ENCODE measurements at regions not wholly inside any gene's neighbourhood (a gene's known extent, or its start where the extent isn't known, plus 50 kb on each side); places are given as distances from the start of the nearest gene placed in this dataset.

DNA sequence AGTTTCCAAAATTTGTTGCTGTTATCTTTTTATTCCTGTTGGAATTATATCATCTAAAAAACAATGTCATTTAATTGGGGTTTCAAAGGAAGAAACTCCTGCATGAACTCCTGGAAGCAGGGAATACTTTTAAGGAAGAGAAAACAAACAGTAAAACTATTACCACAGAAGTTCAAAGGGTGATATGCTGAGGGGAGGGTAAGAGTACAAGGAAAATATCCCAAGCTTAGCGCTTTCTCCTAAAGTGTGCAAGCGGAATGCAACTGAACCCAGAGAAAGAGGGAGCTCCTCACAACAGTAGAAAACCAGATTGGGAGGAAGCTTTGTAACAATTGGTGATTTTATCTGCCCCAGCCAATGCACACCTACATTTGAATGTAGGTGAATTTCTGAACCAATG is 175.1 kb downstream of the NUFIP1 start:
- TF ChIP-seq EZH2 (IDR thresholded peaks at IDR 0.05), result no peak
- TF ChIP-seq SRF (IDR thresholded peaks at IDR 0.05; ENCODE audit: low read depth), result no peak
- no peak for TF ChIP-seq TCF7L2 (IDR thresholded peaks at IDR 0.05; ENCODE audit: borderline replicate concordance, extremely low read depth, insufficient read depth, insufficient read length)
- no peak for TF ChIP-seq ELF1 (IDR thresholded peaks at IDR 0.05; ENCODE audit: borderline replicate concordance, low read depth)
- TF ChIP-seq JUND (IDR thresholded peaks at IDR 0.05), result no peak
- TF ChIP-seq CEBPB (IDR thresholded peaks at IDR 0.05; ENCODE audit: low read depth), result no peak
- no peak for TF ChIP-seq ZFX (IDR thresholded peaks at IDR 0.05)
- no peak for TF ChIP-seq ZNF274 (IDR thresholded peaks at IDR 0.05; ENCODE audit: low read depth, low read length)
- TF ChIP-seq SP1 (IDR thresholded peaks at IDR 0.05; ENCODE audit: low read depth), result no peak
- no peak for TF ChIP-seq POLR2AphosphoS5 (IDR thresholded peaks at IDR 0.05; ENCODE audit: low read depth, low read length)
- RAD21 ChIA-PET (ENCODE audit: low non-redundant PET in 1 of 2, low total read pairs in 2 of 2, uncharacterized antibody in 2 of 2, unreplicated experiment in 2 of 2), result no interaction called here
- H3K4me1 ChIP-seq (ENCODE audit: control insufficient read depth in 1 of 2, insufficient read depth in 2 of 2, low read length in 2 of 2), result peaks cover 33 to 48% of the 10 kb centered on the region in 2 experiments

DNA sequence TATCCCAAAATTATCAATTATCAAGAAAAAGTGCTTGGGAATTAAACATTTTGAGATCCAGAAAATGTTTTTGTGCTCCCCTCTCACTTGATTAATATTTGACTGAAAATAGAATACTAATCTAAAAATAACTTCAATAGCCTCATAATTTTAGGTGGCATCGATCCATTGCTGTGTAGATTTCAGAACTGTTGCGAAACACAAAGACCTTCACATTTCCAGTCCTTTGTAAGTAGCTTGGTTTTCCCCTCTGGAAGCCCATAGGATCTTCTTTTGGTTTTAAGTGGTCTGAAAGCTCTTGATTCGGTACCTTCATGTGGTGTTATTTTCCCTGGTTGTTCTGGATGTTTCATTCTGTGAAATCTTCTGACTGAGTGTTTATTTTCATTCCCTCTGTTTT is 176.5 kb downstream of the NUFIP1 start:
- Histone ChIP-seq H3K9me3 (ENCODE audit: control insufficient read depth in 1 of 2, insufficient read depth in 1 of 2, low read depth in 1 of 2, low read length in 2 of 2) (no peaks in the 10 kb centered on the region), H3K4me2 (ENCODE audit: low read length) (no peak overlapping the region), H4K20me1 (ENCODE audit: insufficient read depth) (no peaks in the 10 kb centered on the region), H3K9ac (ENCODE audit: low read length) (no peak overlapping the region), H3K27ac (ENCODE audit: low read depth, low read length) (no peak overlapping the region), H3K4me3 (replicated peaks in 1 of 2; ENCODE audit: low read depth in 1 of 2, low read length in 2 of 2) (no peak overlapping the region), H3K9me2 (ENCODE audit: insufficient read depth) (no peaks in the 10 kb centered on the region), H2AFZ (ENCODE audit: low read depth, low read length, poor library complexity, severe bottlenecking) (no peak overlapping the region), H3K4me1 (ENCODE audit: control insufficient read depth in 1 of 2, insufficient read depth in 2 of 2, low read length in 2 of 2) (peaks cover 24 to 34% of the 10 kb centered on the region in 2 experiments), H3K27me3 (ENCODE audit: insufficient read depth, low read length) (no peaks in the 10 kb centered on the region), H3K79me2 (ENCODE audit: insufficient read depth, low read length) (no peaks in the 10 kb centered on the region), H3K36me3 (ENCODE audit: control insufficient read depth in 1 of 2, insufficient read depth in 2 of 2, low read length in 2 of 2) (no peaks in the 10 kb centered on the region)
- ChIA-PET CTCF (no interaction called here), POLR2A (no interaction called here), RAD21 (ENCODE audit: low non-redundant PET in 1 of 2, low total read pairs in 2 of 2, uncharacterized antibody in 2 of 2, unreplicated experiment in 2 of 2) (no interaction called here)
- DNase-seq (ENCODE audit: low read depth, low spot score) (no peak), ATAC-seq (no peak)
- BruUV-seq (replicated peaks), result no TSS peak
- intact Hi-C loops (cut with micrococcal nuclease), result no loop called here
- TF ChIP-seq, protein P1, sequence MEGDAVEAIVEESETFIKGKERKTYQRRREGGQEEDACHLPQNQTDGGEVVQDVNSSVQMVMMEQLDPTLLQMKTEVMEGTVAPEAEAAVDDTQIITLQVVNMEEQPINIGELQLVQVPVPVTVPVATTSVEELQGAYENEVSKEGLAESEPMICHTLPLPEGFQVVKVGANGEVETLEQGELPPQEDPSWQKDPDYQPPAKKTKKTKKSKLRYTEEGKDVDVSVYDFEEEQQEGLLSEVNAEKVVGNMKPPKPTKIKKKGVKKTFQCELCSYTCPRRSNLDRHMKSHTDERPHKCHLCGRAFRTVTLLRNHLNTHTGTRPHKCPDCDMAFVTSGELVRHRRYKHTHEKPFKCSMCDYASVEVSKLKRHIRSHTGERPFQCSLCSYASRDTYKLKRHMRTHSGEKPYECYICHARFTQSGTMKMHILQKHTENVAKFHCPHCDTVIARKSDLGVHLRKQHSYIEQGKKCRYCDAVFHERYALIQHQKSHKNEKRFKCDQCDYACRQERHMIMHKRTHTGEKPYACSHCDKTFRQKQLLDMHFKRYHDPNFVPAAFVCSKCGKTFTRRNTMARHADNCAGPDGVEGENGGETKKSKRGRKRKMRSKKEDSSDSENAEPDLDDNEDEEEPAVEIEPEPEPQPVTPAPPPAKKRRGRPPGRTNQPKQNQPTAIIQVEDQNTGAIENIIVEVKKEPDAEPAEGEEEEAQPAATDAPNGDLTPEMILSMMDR (IDR thresholded peaks at IDR 0.05 in 2 of 3, conservative IDR thresholded peaks at IDR 0.05 in 1 of 3; ENCODE audit: borderline replicate concordance in 1 of 3, insufficient read depth in 1 of 3, low read depth in 2 of 3, low read length in 2 of 3), result no peak
- TF ChIP-seq SP1 (IDR thresholded peaks at IDR 0.05; ENCODE audit: low read depth), result no peak
- TF ChIP-seq ELF1 (IDR thresholded peaks at IDR 0.05; ENCODE audit: borderline replicate concordance, low read depth), result no peak
- TF ChIP-seq CBX3 (IDR thresholded peaks at IDR 0.05; ENCODE audit: low read depth), result no peak
- TF ChIP-seq JUND (IDR thresholded peaks at IDR 0.05), result no peak
- TF ChIP-seq EGR1 (IDR thresholded peaks at IDR 0.05; ENCODE audit: low read depth), result no peak
- no peak for TF ChIP-seq CEBPB (IDR thresholded peaks at IDR 0.05; ENCODE audit: low read depth)
- no peak for TF ChIP-seq REST (IDR thresholded peaks at IDR 0.05; ENCODE audit: low read depth)
- TF ChIP-seq, protein P2, sequence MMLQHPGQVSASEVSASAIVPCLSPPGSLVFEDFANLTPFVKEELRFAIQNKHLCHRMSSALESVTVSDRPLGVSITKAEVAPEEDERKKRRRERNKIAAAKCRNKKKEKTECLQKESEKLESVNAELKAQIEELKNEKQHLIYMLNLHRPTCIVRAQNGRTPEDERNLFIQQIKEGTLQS (IDR thresholded peaks at IDR 0.05), result no peak
- no peak for TF ChIP-seq RAD21 (IDR thresholded peaks at IDR 0.05; ENCODE audit: low read depth)
- no peak for TF ChIP-seq EZH2phosphoT487 (IDR thresholded peaks at IDR 0.05; ENCODE audit: borderline replicate concordance)

More for the DNA sequence above, 175.1 kb downstream of the NUFIP1 start:
- BruUV-seq (replicated peaks), result no TSS peak
- intact Hi-C loops (cut with micrococcal nuclease), result no loop called here
- H3K9me2 ChIP-seq (ENCODE audit: insufficient read depth), result no peaks in the 10 kb centered on the region
- H3K9me3 ChIP-seq (ENCODE audit: control insufficient read depth in 1 of 2, insufficient read depth in 1 of 2, low read depth in 1 of 2, low read length in 2 of 2), result no peaks in the 10 kb centered on the region
- H4K20me1 ChIP-seq (ENCODE audit: insufficient read depth), result no peaks in the 10 kb centered on the region
- DNase-seq (ENCODE audit: low read depth, low spot score), result no peak
- no peak overlapping the region for H3K9ac ChIP-seq (ENCODE audit: low read length)
- ChIA-PET CTCF (no interaction called here), POLR2A (no interaction called here)
- no peaks in the 10 kb centered on the region for H3K36me3 ChIP-seq (ENCODE audit: control insufficient read depth in 1 of 2, insufficient read depth in 2 of 2, low read length in 2 of 2)
- no peak overlapping the region for H2AFZ ChIP-seq (ENCODE audit: low read depth, low read length, poor library complexity, severe bottlenecking)
- no peaks in the 10 kb centered on the region for H3K79me2 ChIP-seq (ENCODE audit: insufficient read depth, low read length)
- no peaks in the 10 kb centered on the region for H3K27me3 ChIP-seq (ENCODE audit: insufficient read depth, low read length)
- no peak overlapping the region for H3K4me2 ChIP-seq (ENCODE audit: low read length)
- ATAC-seq, result no peak
- no peak overlapping the region for H3K4me3 ChIP-seq (replicated peaks in 1 of 2; ENCODE audit: low read depth in 1 of 2, low read length in 2 of 2)
- no peak overlapping the region for H3K27ac ChIP-seq (ENCODE audit: low read depth, low read length)

Data from HCT116 (cell line).